Kidney (tissue), 13 donors: ENCODE measurements at regions not wholly inside any gene's neighbourhood (a gene's known extent, or its start where the extent isn't known, plus 50 kb on each side); places are given as distances from the start of the nearest gene placed in this dataset.

ENCODE experiments used
- DNase-seq, 5 donors: peaks; one replicate each; pipeline ENCODE4 v3.0.0-alpha.2; 2013 to 2020
- FAIRE-seq: peaks from 2 replicates; lab custom pipeline; 2012; peaks lifted over from hg19 to GRCh38; lab: Jason Lieb, UNC
- H3K27ac ChIP-seq, 2 donors: one replicate each; pipeline ENCODE4 v1.7.0; 2013; ENCODE audit warnings: low read depth in 2 of 2, low read length in 2 of 2, inconsistent platforms in 1 of 2
- H3K27me3 ChIP-seq: one replicate; pipeline ENCODE4 v1.7.1; 2013; ENCODE audit warnings: low read length, inconsistent platforms; ENCODE audit not compliant: control insufficient read depth, insufficient read depth
- H3K36me3 ChIP-seq, 3 donors: one replicate each; pipeline versions ENCODE4 v1.7.0 to v1.7.1; 2013; ENCODE audit warnings: low read length in 3 of 3, control low read depth in 1 of 3, inconsistent platforms in 1 of 3; ENCODE audit not compliant: insufficient read depth in 3 of 3, control insufficient read depth in 2 of 3
- H3K4me1 ChIP-seq, 3 donors: one replicate each; pipeline versions ENCODE4 v1.7.0 to v1.7.1; 2013; ENCODE audit warnings: low read length in 3 of 3, inconsistent platforms in 1 of 3, low read depth in 1 of 3; ENCODE audit not compliant: control insufficient read depth in 2 of 3, insufficient read depth in 2 of 3
- H3K4me3 ChIP-seq, 3 donors: one replicate each; pipeline versions ENCODE4 v1.7.0 to v1.8.1; 2013; ENCODE audit warnings: low read length in 3 of 3, control low read depth in 1 of 3, inconsistent platforms in 1 of 3
- H3K9ac ChIP-seq, 3 donors: one replicate each; pipeline versions ENCODE4 v1.7.0 to v1.7.1; 2013; ENCODE audit warnings: low read length in 3 of 3, control low read depth in 1 of 3, inconsistent platforms in 1 of 3
- H3K9me3 ChIP-seq, 3 donors: one replicate each; pipeline versions ENCODE4 v1.7.0 to v1.7.1; 2013; ENCODE audit warnings: low read length in 3 of 3, control low read depth in 1 of 3, inconsistent platforms in 1 of 3; ENCODE audit not compliant: control insufficient read depth in 2 of 3, insufficient read depth in 1 of 3
- CTCF ChIP-seq: IDR thresholded peaks from 3 replicates; pipeline ENCODE4 v1.5.1; 2012; ENCODE audit warnings: mild to moderate bottlenecking, moderate library complexity, borderline replicate concordance; ENCODE audit not compliant: insufficient read depth; ENCODE audit errors: extremely low read depth
- intact Hi-C: fragments of 100-400 bp; cut with DNase I; formaldehyde crosslinking; loops from one replicate; pipeline ENCODE4 v1.11.1; 2022
- donor health status: control.
- donor health status: control.
- donor health status: control.
- donor health status: control.
- donor health status: control.
- donor health status: DM: yes; HTN: yes; CAD: no.
- donor health status: Normal renal cell carcinoma (clear cell type).

DNA sequence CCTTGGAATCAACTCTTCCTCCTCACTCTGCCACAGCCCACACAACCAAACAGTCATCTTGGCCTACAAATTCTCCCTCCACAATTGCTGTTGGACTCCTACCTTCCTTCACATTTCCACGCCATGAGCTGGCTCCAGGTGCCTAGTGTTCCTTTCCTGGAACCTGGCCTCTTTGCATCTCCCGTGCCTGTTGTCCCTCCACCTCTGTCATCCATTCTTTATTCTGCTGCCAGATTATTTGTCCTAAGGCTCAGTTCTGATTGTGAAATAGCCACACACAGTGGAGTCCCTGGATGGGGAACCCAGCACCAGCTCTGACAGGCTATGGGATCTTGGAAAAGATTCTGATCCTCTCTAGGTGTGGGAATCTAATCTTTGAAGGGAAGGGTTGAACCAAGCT lies 109.1 kb upstream of the ANKH start:
- Histone ChIP-seq H3K4me3 (no peak overlapping the region), H3K27me3 (no peaks in the 10 kb centered on the region), H3K9me3 (no peaks in the 10 kb centered on the region), H3K4me1 (no peaks in the 10 kb centered on the region), H3K36me3 (no peaks in the 10 kb centered on the region), H3K9ac (no peak overlapping the region), H3K27ac (no peak overlapping the region)
- intact Hi-C loops: no loop called here
- DNase-seq (no peak), FAIRE-seq (no peak)
- TF ChIP-seq CTCF: no peak

DNA sequence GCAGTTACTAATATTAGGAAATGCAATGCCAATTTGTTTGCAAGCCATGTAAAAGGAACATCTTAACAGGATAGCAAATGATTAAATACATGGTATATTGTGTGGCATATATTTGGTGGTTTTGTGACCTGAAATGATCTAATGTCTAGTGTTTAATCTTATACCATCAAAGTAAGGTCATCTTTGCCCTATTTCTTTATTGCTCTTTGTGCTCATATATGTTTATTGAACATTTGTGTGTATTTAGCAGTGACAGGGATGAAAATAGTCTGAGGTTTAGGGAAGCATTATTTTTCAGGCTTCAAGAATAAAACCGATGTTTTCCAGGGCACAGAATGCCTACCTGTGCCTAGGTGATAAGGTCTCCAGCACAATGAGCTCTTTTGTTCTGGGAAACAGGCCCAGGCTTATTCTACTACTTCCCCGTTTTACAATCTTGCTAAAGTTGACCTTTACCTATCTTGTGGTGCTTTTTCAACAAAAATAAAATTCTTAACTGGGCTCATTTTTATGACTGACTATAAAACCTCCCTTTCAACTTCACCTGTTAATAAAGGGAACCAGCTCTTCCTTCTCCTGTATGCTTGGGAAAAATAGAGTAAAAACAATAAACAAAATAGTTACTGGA lies 105.6 kb upstream of the ANKH start:
- no peak for TF ChIP-seq CTCF
- H3K4me3 ChIP-seq: no peak overlapping the region
- FAIRE-seq (no peak), DNase-seq (no peak)
- H3K9ac ChIP-seq: no peak overlapping the region
- H3K36me3 ChIP-seq: no peaks in the 10 kb centered on the region
- no peaks in the 10 kb centered on the region for H3K4me1 ChIP-seq
- H3K27me3 ChIP-seq: no peaks in the 10 kb centered on the region
- no peaks in the 10 kb centered on the region for H3K9me3 ChIP-seq
- intact Hi-C loops: no loop called here
- H3K27ac ChIP-seq: no peak overlapping the region

DNA sequence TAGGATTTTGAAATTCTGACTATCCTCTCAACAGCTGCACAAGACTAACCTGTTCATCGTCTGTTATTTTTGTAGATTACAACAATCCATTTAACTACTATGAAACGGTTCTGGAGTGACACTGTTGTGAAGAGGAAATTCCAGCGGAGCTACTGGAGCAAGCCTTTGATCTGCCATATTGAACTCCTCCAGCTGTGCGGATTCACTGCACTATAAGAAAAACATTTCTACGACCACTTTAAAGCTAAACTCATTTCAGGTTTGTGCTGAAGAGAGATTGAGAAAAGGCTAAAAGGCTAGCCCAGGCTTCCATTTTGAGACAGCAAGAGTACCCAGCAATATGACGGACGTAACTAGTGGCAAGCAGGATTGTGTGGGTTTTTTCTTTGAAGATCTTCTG lies 104.9 kb upstream of the ANKH start:
- Histone ChIP-seq H3K4me1 (no peaks in the 10 kb centered on the region), H3K36me3 (no peaks in the 10 kb centered on the region), H3K9me3 (no peaks in the 10 kb centered on the region), H3K27ac (no peak overlapping the region), H3K9ac (no peak overlapping the region), H3K4me3 (no peak overlapping the region), H3K27me3 (no peaks in the 10 kb centered on the region)
- no peak for TF ChIP-seq CTCF
- intact Hi-C loops: no loop called here
- peak in 3 of 5 donors; percentile 14 to 65 (median 30) for DNase-seq
- FAIRE-seq: no peak

GRCh38 chr5:14971873-14972272 lies 100.3 kb upstream of the ANKH start:
- intact Hi-C loops: no loop called here
- no peak overlapping the region for H3K9ac ChIP-seq
- no peak overlapping the region for H3K27ac ChIP-seq
- H3K36me3 ChIP-seq: no peaks in the 10 kb centered on the region
- H3K27me3 ChIP-seq: no peaks in the 10 kb centered on the region
- no peak overlapping the region for H3K4me3 ChIP-seq
- no peaks in the 10 kb centered on the region for H3K4me1 ChIP-seq
- no peak for DNase-seq
- no peak for FAIRE-seq
- TF ChIP-seq CTCF: no peak
- H3K9me3 ChIP-seq: no peaks in the 10 kb centered on the region
